ENCODE measurements at regions not wholly inside any gene's neighbourhood (a gene's known extent, or its start where the extent isn't known, plus 50 kb on each side); places are given as distances from the start of the nearest gene placed in this dataset.

DNA sequence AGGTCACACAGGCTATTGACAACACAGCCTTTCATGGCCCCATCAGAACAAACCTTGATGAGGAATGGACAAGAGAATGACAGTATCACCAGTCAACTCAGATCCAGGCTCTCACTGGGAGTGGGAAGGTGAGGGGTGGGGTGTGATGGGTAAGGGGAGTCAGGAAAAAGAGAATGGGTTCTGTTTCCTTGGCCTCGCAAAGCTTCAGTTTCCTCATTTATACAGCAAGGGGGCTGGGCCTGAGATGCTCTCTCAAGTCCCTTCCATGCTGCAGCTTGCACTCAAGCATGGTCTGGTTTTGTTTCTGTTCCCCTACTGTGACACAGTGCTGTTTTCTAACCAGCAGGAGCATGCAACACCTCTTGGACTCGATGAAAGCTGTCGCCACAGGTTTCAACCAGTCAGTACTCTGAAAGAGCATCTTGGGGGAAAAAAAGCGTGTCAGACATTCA, 65.7 kb upstream of the IL12A start:
- Histone ChIP-seq H3K27ac (ENCODE audit: low read length) (peak overlapping the region; percentile 85), H4K20me1 (ENCODE audit: insufficient read depth, low read depth, low read length) (no peaks in the 10 kb centered on the region), H3K36me3 (ENCODE audit: insufficient read depth, low read length) (no peaks in the 10 kb centered on the region), H2AFZ (ENCODE audit: low read length) (peak overlapping the region; percentile 86), H3K4me1 (ENCODE audit: low read length) (peaks cover 57% of the 10 kb centered on the region), H3K27me3 (ENCODE audit: low read length) (no peaks in the 10 kb centered on the region), H3K4me3 (ENCODE audit: low read length) (peak overlapping the region; percentile 31; the same call in 1 of the 2 replicates), H3K9ac (ENCODE audit: low read length) (peak overlapping the region; percentile 45), H3K4me2 (ENCODE audit: low read depth, low read length, poor library complexity, severe bottlenecking) (peak overlapping the region; percentile 57), H3K79me2 (ENCODE audit: low read length) (no peaks in the 10 kb centered on the region), H3K9me2 (replicated peaks; ENCODE audit: insufficient read depth, low read length) (0 out of 2 replicates have a peak, but pooled peaks cover 2% of the 10 kb centered on the region), H3K9me3 (ENCODE audit: low read length) (no peaks in the 10 kb centered on the region)
- DNase-seq = peak; percentile 92

DNA sequence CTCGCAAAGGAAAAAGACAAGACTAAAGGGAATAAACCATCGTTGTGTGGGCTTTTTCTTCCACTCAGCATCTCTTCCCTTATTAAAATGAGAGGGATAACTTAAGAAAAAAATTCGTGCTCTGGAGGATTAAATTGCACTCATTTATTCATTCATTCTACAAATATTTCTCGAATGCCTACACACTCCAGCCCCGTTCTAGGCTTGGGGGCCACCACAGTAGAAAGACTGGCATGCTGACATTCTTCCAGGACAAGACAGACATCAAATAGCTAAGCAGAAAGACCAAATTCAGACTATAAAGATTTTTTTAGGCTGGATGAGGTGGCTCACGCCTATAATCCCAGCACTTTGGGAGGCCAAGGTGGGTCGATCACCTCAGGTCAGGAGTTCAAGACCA, 65.3 kb upstream of the IL12A start:
- Histone ChIP-seq H3K4me2 (ENCODE audit: low read depth, low read length, poor library complexity, severe bottlenecking) (peak overlapping the region; percentile 57), H3K27ac (ENCODE audit: low read length) (peak overlapping the region; percentile 85)

DNA sequence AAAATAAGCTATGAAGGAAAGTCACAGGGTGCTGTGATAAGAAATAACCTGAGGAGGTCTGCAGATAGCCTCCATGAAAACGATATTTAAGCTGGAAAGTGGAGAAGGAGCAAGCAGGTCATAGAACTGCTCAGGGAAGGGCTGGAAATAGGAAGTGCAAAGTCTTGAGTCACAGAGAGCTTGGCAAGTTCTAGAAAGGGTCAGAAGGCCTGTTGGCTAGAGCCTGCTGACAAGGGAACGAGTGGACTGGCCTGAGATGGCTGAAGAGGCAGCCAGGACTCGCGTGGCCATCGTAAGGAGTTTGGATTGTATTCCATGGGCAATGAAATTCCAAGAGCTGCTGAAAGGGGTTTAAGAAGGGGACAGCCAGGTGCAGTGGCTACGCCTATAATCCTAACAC, 64.7 kb upstream of the IL12A start:
- no peaks in the 10 kb centered on the region for H3K79me2 ChIP-seq (ENCODE audit: low read length)
- H3K27me3 ChIP-seq (ENCODE audit: low read length) = no peaks in the 10 kb centered on the region
- H2AFZ ChIP-seq (ENCODE audit: low read length) = no peak overlapping the region
- 0 out of 2 replicates have a peak, but pooled peaks cover 2% of the 10 kb centered on the region for H3K9me2 ChIP-seq (replicated peaks; ENCODE audit: insufficient read depth, low read length)
- peaks cover 57% of the 10 kb centered on the region for H3K4me1 ChIP-seq (ENCODE audit: low read length)
- DNase-seq = no peak
- H3K27ac ChIP-seq (ENCODE audit: low read length) = no peak overlapping the region
- no peaks in the 10 kb centered on the region for H4K20me1 ChIP-seq (ENCODE audit: insufficient read depth, low read depth, low read length)
- no peak overlapping the region for H3K4me3 ChIP-seq (ENCODE audit: low read length)
- H3K4me2 ChIP-seq (ENCODE audit: low read depth, low read length, poor library complexity, severe bottlenecking) = no peak overlapping the region
- H3K36me3 ChIP-seq (ENCODE audit: insufficient read depth, low read length) = no peaks in the 10 kb centered on the region
- no peaks in the 10 kb centered on the region for H3K9me3 ChIP-seq (ENCODE audit: low read length)
- no peak overlapping the region for H3K9ac ChIP-seq (ENCODE audit: low read length)

More for the DNA sequence above, 65.3 kb upstream of the IL12A start:
- no peaks in the 10 kb centered on the region for H3K27me3 ChIP-seq (ENCODE audit: low read length)
- no peaks in the 10 kb centered on the region for H3K9me3 ChIP-seq (ENCODE audit: low read length)
- no peak for DNase-seq
- H3K4me3 ChIP-seq (ENCODE audit: low read length) = peak overlapping the region; percentile 31; the same call in 1 of the 2 replicates
- peak overlapping the region; percentile 45 for H3K9ac ChIP-seq (ENCODE audit: low read length)
- H3K79me2 ChIP-seq (ENCODE audit: low read length) = no peaks in the 10 kb centered on the region
- H3K4me1 ChIP-seq (ENCODE audit: low read length) = peaks cover 57% of the 10 kb centered on the region
- 0 out of 2 replicates have a peak, but pooled peaks cover 2% of the 10 kb centered on the region for H3K9me2 ChIP-seq (replicated peaks; ENCODE audit: insufficient read depth, low read length)
- no peaks in the 10 kb centered on the region for H4K20me1 ChIP-seq (ENCODE audit: insufficient read depth, low read depth, low read length)
- H3K36me3 ChIP-seq (ENCODE audit: insufficient read depth, low read length) = no peaks in the 10 kb centered on the region
- H2AFZ ChIP-seq (ENCODE audit: low read length) = peak overlapping the region; percentile 86; the same call in 1 of the 2 replicates

DNA sequence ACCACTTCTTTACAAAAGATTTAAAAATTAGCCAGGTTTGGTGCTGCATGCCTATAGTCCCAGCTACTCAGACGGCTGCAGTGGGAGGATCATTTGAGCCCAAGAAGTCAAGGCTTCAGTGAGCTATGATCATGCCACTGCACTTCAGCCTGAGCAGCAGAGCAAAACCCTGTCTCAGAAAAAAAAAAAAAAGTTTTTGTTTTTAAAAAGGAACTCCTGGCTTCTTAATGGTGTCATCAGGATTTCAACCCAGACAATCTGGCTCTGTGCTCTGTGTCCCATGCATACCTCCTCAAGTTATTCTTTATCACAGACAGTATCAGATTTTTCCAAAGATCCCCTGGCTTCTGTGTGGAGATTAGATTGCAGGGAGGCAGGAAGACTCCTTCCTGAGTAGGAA, 64.2 kb upstream of the IL12A start:
- DNase-seq = peak; percentile 48
- no peak overlapping the region for H3K27ac ChIP-seq (ENCODE audit: low read length)

DNA sequence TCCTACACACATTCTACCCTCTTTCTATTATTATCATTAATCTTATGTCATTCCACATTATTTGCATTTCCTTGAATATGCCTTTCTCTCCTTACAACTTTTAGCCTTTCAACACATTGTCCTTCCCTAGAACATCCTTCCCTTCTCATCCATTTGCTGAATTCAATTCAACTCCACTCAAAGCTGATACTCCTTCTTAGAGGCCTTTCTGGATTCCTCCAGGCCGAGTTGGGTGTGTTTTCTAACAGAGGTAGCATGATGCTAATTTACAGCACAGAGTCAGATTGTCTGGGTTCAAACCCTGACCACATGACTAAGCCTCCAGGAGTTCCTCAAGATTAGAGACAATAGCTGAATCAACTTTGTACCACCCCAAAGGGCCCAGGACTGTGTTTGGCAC, 63.4 kb upstream of the IL12A start:
- H3K9me2 ChIP-seq (replicated peaks; ENCODE audit: insufficient read depth, low read length) = no peaks in the 10 kb centered on the region
- H3K4me1 ChIP-seq (ENCODE audit: low read length) = peaks cover 48% of the 10 kb centered on the region
- no peaks in the 10 kb centered on the region for H3K9me3 ChIP-seq (ENCODE audit: low read length)
- no peaks in the 10 kb centered on the region for H4K20me1 ChIP-seq (ENCODE audit: insufficient read depth, low read depth, low read length)
- H3K9ac ChIP-seq (ENCODE audit: low read length) = no peak overlapping the region
- no peaks in the 10 kb centered on the region for H3K36me3 ChIP-seq (ENCODE audit: insufficient read depth, low read length)
- H3K4me3 ChIP-seq (ENCODE audit: low read length) = no peak overlapping the region
- H2AFZ ChIP-seq (ENCODE audit: low read length) = no peak overlapping the region
- no peaks in the 10 kb centered on the region for H3K27me3 ChIP-seq (ENCODE audit: low read length)
- no peak overlapping the region for H3K4me2 ChIP-seq (ENCODE audit: low read depth, low read length, poor library complexity, severe bottlenecking)
- no peaks in the 10 kb centered on the region for H3K79me2 ChIP-seq (ENCODE audit: low read length)
- no peak for DNase-seq
- H3K27ac ChIP-seq (ENCODE audit: low read length) = no peak overlapping the region

More for the DNA sequence above, 64.2 kb upstream of the IL12A start:
- no peaks in the 10 kb centered on the region for H3K36me3 ChIP-seq (ENCODE audit: insufficient read depth, low read length)
- no peak overlapping the region for H3K9ac ChIP-seq (ENCODE audit: low read length)
- no peak overlapping the region for H2AFZ ChIP-seq (ENCODE audit: low read length)
- H3K9me2 ChIP-seq (replicated peaks; ENCODE audit: insufficient read depth, low read length) = 0 out of 2 replicates have a peak, but pooled peaks cover 2% of the 10 kb centered on the region
- H4K20me1 ChIP-seq (ENCODE audit: insufficient read depth, low read depth, low read length) = no peaks in the 10 kb centered on the region
- H3K27me3 ChIP-seq (ENCODE audit: low read length) = no peaks in the 10 kb centered on the region
- H3K4me2 ChIP-seq (ENCODE audit: low read depth, low read length, poor library complexity, severe bottlenecking) = no peak overlapping the region
- peaks cover 56% of the 10 kb centered on the region for H3K4me1 ChIP-seq (ENCODE audit: low read length)
- no peaks in the 10 kb centered on the region for H3K79me2 ChIP-seq (ENCODE audit: low read length)
- no peaks in the 10 kb centered on the region for H3K9me3 ChIP-seq (ENCODE audit: low read length)
- no peak overlapping the region for H3K4me3 ChIP-seq (ENCODE audit: low read length)

DNA sequence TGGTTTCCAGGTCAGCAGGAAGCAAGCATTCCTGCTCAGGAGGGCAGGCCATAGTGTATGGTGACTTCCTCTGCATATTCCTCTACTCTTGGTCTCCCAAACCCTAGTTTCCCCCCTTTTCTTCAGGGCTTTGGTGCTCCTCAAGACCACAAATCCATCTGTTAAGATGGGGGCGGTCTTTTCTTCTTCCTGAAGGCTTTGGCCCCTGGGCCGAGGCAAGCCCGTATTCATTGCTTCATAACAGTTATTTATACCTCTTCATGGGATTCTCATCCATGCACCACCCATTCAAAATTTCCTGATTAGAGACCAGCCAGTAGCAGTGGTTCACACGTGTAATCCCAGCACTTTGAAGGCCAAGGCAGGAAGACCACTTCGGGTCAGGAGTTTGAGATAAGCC, 62.1 kb upstream of the IL12A start:
- no peaks in the 10 kb centered on the region for H3K27me3 ChIP-seq (ENCODE audit: low read length)
- H3K36me3 ChIP-seq (ENCODE audit: insufficient read depth, low read length) = no peaks in the 10 kb centered on the region
- no peaks in the 10 kb centered on the region for H3K9me3 ChIP-seq (ENCODE audit: low read length)
- no peak overlapping the region for H2AFZ ChIP-seq (ENCODE audit: low read length)
- no peak overlapping the region for H3K27ac ChIP-seq (ENCODE audit: low read length)
- no peaks in the 10 kb centered on the region for H4K20me1 ChIP-seq (ENCODE audit: insufficient read depth, low read depth, low read length)
- H3K79me2 ChIP-seq (ENCODE audit: low read length) = no peaks in the 10 kb centered on the region
- no peak for DNase-seq
- no peaks in the 10 kb centered on the region for H3K9me2 ChIP-seq (replicated peaks; ENCODE audit: insufficient read depth, low read length)
- no peak overlapping the region for H3K9ac ChIP-seq (ENCODE audit: low read length)
- H3K4me3 ChIP-seq (ENCODE audit: low read length) = no peak overlapping the region
- H3K4me2 ChIP-seq (ENCODE audit: low read depth, low read length, poor library complexity, severe bottlenecking) = no peak overlapping the region
- peaks cover 38% of the 10 kb centered on the region for H3K4me1 ChIP-seq (ENCODE audit: low read length)

DNA sequence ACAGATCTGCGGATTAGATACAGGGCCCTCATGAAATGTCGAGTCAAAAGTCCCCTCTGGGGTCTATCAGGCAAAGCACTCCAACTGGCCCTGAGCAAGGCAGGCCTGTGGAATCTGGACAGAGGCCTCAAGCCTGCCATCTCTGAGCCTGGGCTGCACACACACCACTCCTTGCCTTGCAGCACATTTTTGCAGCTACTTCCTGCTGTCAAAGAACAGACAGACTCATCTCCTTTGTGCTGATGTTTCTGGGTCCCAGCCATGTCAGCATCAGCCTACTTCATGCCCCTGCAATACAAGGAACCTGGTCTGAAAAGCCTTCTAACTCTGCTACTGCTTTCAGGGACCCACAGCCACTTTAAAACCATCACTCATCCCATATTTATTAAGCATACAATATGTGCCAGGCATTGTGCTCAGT, 60.6 kb upstream of the IL12A start:
- no peak overlapping the region for H3K4me2 ChIP-seq (ENCODE audit: low read depth, low read length, poor library complexity, severe bottlenecking)

DNA sequence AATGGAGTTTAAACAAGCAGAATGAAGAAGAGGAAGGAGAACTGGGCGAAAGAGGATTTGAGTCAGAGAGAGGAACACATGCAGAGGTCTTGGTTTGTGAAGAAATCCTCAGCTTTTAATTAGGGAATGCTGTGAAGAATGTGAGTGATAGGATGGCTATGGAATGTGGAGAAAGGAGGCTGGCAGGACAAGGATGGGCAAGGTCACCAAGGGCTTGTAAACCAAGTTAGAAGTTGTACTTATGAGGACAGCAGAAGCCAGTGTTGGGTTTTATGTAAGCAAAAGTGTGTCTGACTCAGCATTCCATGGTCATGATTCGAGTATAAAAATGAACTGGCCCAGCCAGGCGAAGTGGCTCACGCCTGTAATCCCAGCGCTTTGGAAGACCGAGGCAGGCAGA, 60.0 kb upstream of the IL12A start:
- Histone ChIP-seq H3K4me3 (ENCODE audit: low read length) (no peak overlapping the region), H3K9me2 (replicated peaks; ENCODE audit: insufficient read depth, low read length) (no peaks in the 10 kb centered on the region), H3K4me2 (ENCODE audit: low read depth, low read length, poor library complexity, severe bottlenecking) (no peak overlapping the region), H4K20me1 (ENCODE audit: insufficient read depth, low read depth, low read length) (no peaks in the 10 kb centered on the region), H3K27ac (ENCODE audit: low read length) (no peak overlapping the region), H3K27me3 (ENCODE audit: low read length) (no peaks in the 10 kb centered on the region), H3K4me1 (ENCODE audit: low read length) (peaks cover 17% of the 10 kb centered on the region), H3K79me2 (ENCODE audit: low read length) (no peaks in the 10 kb centered on the region), H2AFZ (ENCODE audit: low read length) (no peak overlapping the region), H3K9me3 (ENCODE audit: low read length) (no peaks in the 10 kb centered on the region), H3K36me3 (ENCODE audit: insufficient read depth, low read length) (no peaks in the 10 kb centered on the region), H3K9ac (ENCODE audit: low read length) (no peak overlapping the region)
- DNase-seq = no peak

More for the DNA sequence above, 60.6 kb upstream of the IL12A start:
- no peaks in the 10 kb centered on the region for H3K9me3 ChIP-seq (ENCODE audit: low read length)
- H3K9me2 ChIP-seq (replicated peaks; ENCODE audit: insufficient read depth, low read length) = no peaks in the 10 kb centered on the region
- H3K27me3 ChIP-seq (ENCODE audit: low read length) = no peaks in the 10 kb centered on the region
- peaks cover 23% of the 10 kb centered on the region for H3K4me1 ChIP-seq (ENCODE audit: low read length)
- no peak overlapping the region for H3K4me3 ChIP-seq (ENCODE audit: low read length)
- no peaks in the 10 kb centered on the region for H4K20me1 ChIP-seq (ENCODE audit: insufficient read depth, low read depth, low read length)
- H3K79me2 ChIP-seq (ENCODE audit: low read length) = no peaks in the 10 kb centered on the region
- DNase-seq = no peak
- H2AFZ ChIP-seq (ENCODE audit: low read length) = no peak overlapping the region
- no peak overlapping the region for H3K9ac ChIP-seq (ENCODE audit: low read length)
- no peaks in the 10 kb centered on the region for H3K36me3 ChIP-seq (ENCODE audit: insufficient read depth, low read length)
- no peak overlapping the region for H3K27ac ChIP-seq (ENCODE audit: low read length)
